ENCODE measurements at regions not wholly inside any gene's neighbourhood (a gene's known extent, or its start where the extent isn't known, plus 50 kb on each side); places are given as distances from the start of the nearest gene placed in this dataset.

DNA sequence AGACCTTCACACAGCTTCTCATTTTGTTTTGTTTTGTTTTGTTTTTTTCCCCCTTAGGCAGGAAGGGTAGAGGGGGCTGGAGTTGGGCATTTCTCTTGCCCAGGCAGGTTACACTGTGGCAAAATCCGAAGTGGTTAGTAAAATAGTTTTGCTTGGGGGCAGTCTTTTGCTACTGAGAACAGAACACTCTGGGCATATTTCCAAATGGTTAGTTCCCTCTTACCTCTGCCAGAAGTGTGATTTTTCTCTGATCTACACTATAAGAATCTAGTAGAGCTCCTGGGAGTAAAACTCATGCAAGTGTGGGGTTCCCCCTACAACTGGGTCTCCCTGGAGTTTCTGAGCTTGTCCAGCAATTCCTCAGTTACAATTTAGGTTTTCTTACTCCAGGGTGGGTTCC lies 61.7 kb downstream of the NPS start:
- no peak for DNase-seq

DNA sequence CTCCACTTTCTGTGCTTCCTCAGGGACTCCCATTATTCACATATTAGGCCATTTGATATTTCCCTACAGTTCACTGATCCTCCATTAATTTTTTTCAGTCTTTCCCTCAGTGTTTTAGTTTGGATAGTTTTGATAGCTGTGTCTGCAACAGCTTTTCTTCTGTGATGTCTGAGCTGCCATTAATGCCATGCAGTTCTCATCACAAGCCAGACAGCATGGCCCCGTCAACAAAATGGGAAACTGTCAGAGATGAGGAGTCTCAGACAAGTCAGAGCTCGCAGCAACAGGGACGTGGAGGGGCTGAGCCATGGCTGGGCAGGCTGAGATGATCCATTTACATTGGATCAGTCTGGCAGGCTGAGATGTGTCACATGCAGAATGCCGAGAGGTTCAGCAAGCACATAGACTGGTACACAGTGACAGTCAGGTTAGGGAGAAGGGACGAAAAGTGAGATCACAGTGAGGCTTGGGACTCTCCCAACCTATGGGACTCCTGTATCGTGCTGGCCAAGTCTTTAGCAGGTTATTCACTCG lies 65.4 kb downstream of the NPS start:
- DNase-seq: peak; percentile 25

- no peak for DNase-seq
Observed at GRCh38 chr10:127618797-127619196, 69.7 kb downstream of the NPS start.

DNA sequence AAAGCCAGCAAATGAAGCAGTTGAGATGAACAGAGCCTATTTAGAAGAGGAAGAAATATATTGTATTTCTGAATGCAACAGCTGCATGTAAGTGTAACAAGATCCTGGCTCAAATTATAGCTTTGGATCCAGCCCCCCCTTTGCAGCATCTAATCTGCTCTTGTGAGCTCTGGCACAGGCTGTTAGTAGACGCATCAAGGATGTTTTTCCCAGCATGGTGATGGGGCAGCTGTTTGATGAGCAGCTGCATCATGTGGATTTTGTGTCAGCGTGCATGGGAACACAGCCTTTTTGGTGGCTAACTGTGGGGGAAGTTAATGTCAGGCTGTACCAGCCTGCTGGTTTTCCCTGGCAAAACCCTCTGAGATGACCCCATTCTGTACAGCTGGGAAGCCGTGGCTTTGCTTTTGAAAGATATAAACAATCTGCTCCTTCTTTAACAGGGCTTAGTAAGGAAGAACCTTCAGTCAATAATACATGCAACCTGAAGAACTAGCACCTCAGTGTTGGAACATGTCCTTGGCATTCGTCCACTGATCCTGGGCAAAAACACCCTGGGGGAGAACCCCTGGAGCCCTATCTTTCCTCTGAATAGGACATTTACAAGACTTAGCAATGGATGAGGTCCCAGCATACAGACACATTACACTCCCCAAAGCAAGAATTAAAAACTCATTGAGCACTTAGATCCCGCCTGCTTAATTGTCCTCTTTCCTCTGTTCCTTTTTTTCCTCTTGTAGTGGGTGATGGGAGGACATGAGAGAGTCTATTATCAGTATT lies 70.6 kb downstream of the NPS start:
- DNase-seq: peak; percentile 87

DNA sequence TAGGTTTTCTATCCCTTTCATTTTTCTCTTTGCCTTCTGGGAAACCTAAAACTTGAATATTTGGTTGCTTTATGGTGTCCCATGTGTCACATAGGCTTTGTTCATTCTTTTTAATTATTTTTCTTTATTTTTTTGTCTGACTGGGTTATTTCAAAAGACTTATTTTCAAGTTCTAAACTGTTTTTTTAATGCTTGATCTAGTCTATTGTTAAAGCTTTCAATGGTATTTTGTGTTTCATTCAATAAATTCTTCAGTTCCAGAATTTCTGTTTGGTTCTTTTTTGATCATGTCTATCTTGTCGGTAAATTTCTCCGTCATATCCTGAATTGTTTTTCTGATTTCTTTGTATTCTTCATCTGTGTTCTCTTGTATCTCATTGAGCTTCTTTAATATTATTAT lies 86.8 kb downstream of the NPS start:
- no peak for DNase-seq

DNA sequence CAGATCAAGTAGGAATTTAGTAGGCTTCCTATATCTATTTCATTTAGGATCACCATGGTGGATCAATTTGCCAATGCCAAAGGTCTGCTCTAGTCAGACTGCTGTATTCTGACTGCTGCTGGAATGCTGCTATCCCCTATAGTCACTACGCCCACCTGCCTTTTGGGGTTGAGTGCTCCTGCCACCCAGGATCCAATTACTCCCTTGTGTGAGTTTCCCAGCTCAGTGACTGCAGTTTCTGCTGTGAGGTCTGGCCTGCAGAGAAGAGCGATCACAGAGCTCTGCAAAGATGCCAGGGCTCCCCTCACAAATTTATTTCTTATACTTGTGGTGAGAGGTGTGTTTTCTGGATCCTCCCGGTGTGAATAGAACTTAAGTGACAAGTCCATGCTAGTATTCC lies 88.1 kb upstream of the FOXI2 start:
- DNase-seq: no peak

DNA sequence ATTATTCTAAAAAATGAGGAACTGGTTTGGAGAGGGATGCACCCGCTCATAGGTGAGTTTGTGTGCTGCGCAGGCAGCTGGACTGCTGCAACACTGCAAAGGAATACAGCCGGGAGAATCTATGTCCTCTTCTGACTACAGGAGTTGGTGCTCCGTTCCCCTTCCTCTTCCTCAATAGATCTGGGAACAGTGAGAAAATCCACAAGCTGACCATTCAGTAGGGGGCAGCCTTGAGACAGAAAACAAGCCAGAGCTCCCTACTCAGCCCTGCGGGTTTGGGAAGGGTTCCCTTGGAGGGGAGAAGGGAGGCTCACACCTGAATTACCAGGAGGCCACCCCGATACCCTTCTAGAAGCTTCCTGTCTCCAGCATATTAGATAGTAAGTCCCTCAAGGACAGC lies 87.3 kb upstream of the FOXI2 start:
- no peak for DNase-seq

DNA sequence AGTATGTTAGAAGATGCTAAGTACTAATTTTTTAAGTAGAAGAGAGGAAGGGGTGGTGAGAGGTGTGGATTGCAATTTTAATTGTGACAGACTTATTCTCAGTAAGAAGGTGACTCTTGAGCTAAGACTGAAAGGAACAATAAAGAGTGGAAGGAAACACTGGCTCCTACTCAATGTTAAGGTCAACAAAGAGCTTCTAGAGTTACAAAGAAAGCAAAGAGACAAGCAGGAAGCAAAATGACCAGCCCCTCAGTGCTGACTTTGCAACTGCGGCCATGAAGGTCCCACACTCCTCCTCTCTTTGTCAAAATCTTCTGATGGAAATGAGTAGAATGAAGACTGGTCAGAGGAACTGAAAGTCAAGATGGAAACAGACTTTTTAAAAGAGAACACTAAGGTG lies 79.9 kb upstream of the FOXI2 start:
- no peak for DNase-seq

GRCh38 chr10:127676430-127676829 lies 60.6 kb upstream of the FOXI2 start:
- DNase-seq: peak; percentile 21

DNA sequence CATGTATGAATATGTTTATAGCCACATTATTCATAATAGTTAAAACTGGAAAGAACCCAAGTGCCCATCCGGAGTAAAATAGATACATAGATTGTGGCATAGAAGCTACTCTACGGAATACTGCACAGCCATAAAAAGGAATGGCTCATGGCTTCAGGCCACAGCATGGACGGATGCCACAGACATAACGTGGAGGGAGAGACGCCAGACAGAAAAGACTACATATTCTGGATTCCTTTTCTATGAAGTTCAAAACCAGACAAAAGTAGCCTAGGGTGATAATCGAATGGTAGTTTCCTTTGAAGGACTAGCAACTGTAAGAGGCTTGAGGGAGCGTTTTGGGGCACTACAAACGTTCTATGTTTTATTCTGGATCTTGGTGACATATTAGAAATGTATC lies 58.9 kb upstream of the FOXI2 start:
- DNase-seq: no peak

DNA sequence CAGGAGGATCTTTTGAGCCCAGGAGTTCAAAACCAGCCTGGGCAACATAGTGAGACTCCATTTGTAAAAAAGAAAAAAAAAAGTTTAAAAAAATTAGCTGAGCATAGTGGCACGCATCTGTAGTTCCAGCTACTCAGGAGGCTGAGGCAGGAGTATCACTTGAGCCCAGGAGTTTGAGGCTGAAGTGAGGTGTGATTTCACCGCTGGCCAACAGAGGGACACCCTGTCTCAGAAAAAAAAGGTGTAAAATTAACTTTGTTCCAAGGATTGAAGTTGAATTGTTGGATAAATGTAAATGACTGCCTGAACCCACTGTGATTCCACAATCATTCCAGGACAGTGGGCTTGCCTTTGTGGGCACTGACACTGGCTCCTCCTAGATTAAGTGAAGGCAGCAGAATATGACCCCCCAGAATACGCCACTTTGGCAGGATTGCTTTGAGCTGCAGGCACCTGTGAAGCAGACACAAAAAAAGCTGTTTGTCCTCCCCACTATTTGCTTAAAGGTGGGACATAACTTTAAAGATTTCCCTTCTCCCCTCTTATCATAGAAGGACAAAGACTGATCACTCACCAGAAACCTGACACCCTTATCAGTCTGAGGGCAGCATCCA lies 57.2 kb upstream of the FOXI2 start:
- DNase-seq: no peak
